ENCODE measurements at regions not wholly inside any gene's neighbourhood (a gene's known extent, or its start where the extent isn't known, plus 50 kb on each side); places are given as distances from the start of the nearest gene placed in this dataset.

- Mint-ChIP-seq H3K27ac (no peak overlapping the region), H3K4me1 (no peaks in the 10 kb centered on the region), H3K4me3 (no peak overlapping the region), H3K27me3 (ENCODE audit: insufficient read depth, low read depth) (peaks cover 5% of the 10 kb centered on the region), H3K36me3 (no peaks in the 10 kb centered on the region), H3K9me3 (no peaks in the 10 kb centered on the region)
- H3K9me3 ChIP-seq (ENCODE audit: low read depth) = no peaks in the 10 kb centered on the region
- H3K36me3 ChIP-seq = no peaks in the 10 kb centered on the region
- no peaks in the 10 kb centered on the region for H4K20me1 ChIP-seq (ENCODE audit: low read depth)
- no peak for TF ChIP-seq CTCF (IDR thresholded peaks at IDR 0.05)
- TF ChIP-seq EZH2phosphoT487 (IDR thresholded peaks at IDR 0.05) = no peak
- TF ChIP-seq EZH2 (IDR thresholded peaks at IDR 0.05) = no peak
- H3K4me1 ChIP-seq = no peaks in the 10 kb centered on the region
- H3F3A ChIP-seq (ENCODE audit: low read depth) = no peaks in the 10 kb centered on the region
- no peaks in the 10 kb centered on the region for H3K79me2 ChIP-seq (ENCODE audit: low read depth)
- H3K27me3 ChIP-seq = no peaks in the 10 kb centered on the region
- no peak overlapping the region for H3K27ac ChIP-seq
- H3K4me2 ChIP-seq = no peak overlapping the region
- DNase-seq (ENCODE audit: low spot score) = no peak
- no peak overlapping the region for H2AFZ ChIP-seq (replicated peaks)
- no peak overlapping the region for H3K9ac ChIP-seq
- H3K4me3 ChIP-seq = no peak overlapping the region
Measured at GRCh38 chr6:130682066-130682465, 145.1 kb upstream of the SMLR1 start.

GRCh38 chr6:130683761-130684517 lies 143.3 kb upstream of the SMLR1 start:
- TF ChIP-seq EZH2phosphoT487 (IDR thresholded peaks at IDR 0.05) = no peak
- no peak for TF ChIP-seq CTCF (IDR thresholded peaks at IDR 0.05)
- TF ChIP-seq EZH2 (IDR thresholded peaks at IDR 0.05) = no peak
- H3K9me3 ChIP-seq (ENCODE audit: low read depth) = no peaks in the 10 kb centered on the region
- no peak overlapping the region for H3K4me2 ChIP-seq
- H3K4me3 Mint-ChIP-seq = no peak overlapping the region
- H3K79me2 ChIP-seq (ENCODE audit: low read depth) = no peaks in the 10 kb centered on the region
- H3K36me3 ChIP-seq = no peaks in the 10 kb centered on the region
- H3K9ac ChIP-seq = no peak overlapping the region
- H3K4me1 Mint-ChIP-seq = no peaks in the 10 kb centered on the region
- H3K27me3 Mint-ChIP-seq (ENCODE audit: insufficient read depth, low read depth) = peaks cover 5% of the 10 kb centered on the region
- no peak overlapping the region for H3K27ac ChIP-seq
- no peaks in the 10 kb centered on the region for H3K27me3 ChIP-seq
- H3K4me1 ChIP-seq = no peaks in the 10 kb centered on the region
- DNase-seq (ENCODE audit: low spot score) = no peak
- no peaks in the 10 kb centered on the region for H3K9me3 Mint-ChIP-seq
- peak overlapping the region; percentile 92 for H2AFZ ChIP-seq (replicated peaks)
- H3K27ac Mint-ChIP-seq = no peak overlapping the region
- H3F3A ChIP-seq (ENCODE audit: low read depth) = no peaks in the 10 kb centered on the region
- H3K4me3 ChIP-seq = no peak overlapping the region
- no peaks in the 10 kb centered on the region for H4K20me1 ChIP-seq (ENCODE audit: low read depth)
- H3K36me3 Mint-ChIP-seq = no peaks in the 10 kb centered on the region

- Histone ChIP-seq H3K4me2 (no peak overlapping the region), H3K4me3 (no peak overlapping the region), H3K4me1 (peaks cover 6% of the 10 kb centered on the region), H3K9ac (no peak overlapping the region), H3K27ac (no peak overlapping the region), H3K36me3 (no peaks in the 10 kb centered on the region), H2AFZ (replicated peaks) (no peak overlapping the region), H3K9me3 (ENCODE audit: low read depth) (no peaks in the 10 kb centered on the region), H3K27me3 (no peaks in the 10 kb centered on the region), H3K79me2 (ENCODE audit: low read depth) (no peaks in the 10 kb centered on the region), H4K20me1 (ENCODE audit: low read depth) (no peaks in the 10 kb centered on the region), H3F3A (ENCODE audit: low read depth) (no peaks in the 10 kb centered on the region)
- Mint-ChIP-seq H3K9me3 (peaks cover 4% of the 10 kb centered on the region), H3K27me3 (ENCODE audit: insufficient read depth, low read depth) (no peaks in the 10 kb centered on the region), H3K27ac (no peak overlapping the region), H3K36me3 (no peaks in the 10 kb centered on the region), H3K4me3 (no peak overlapping the region), H3K4me1 (peaks cover 12% of the 10 kb centered on the region)
- DNase-seq (ENCODE audit: low spot score) = no peak
- no peak for TF ChIP-seq EZH2phosphoT487 (IDR thresholded peaks at IDR 0.05)
Measured at GRCh38 chr6:130692659-130693058, 134.5 kb upstream of the SMLR1 start.

- H3K4me3 Mint-ChIP-seq = no peak overlapping the region
- Histone ChIP-seq H3K4me3 (no peak overlapping the region), H3K79me2 (ENCODE audit: low read depth) (no peaks in the 10 kb centered on the region), H3K27me3 (no peaks in the 10 kb centered on the region), H3F3A (ENCODE audit: low read depth) (no peaks in the 10 kb centered on the region), H3K4me1 (peaks cover 6% of the 10 kb centered on the region), H3K27ac (no peak overlapping the region), H4K20me1 (ENCODE audit: low read depth) (no peaks in the 10 kb centered on the region), H2AFZ (replicated peaks) (no peak overlapping the region), H3K9ac (no peak overlapping the region), H3K9me3 (ENCODE audit: low read depth) (no peaks in the 10 kb centered on the region), H3K4me2 (no peak overlapping the region), H3K36me3 (no peaks in the 10 kb centered on the region)
- H3K9me3 Mint-ChIP-seq = peaks cover 4% of the 10 kb centered on the region
- DNase-seq (ENCODE audit: low spot score) = no peak
- H3K27me3 Mint-ChIP-seq (ENCODE audit: insufficient read depth, low read depth) = no peaks in the 10 kb centered on the region
- no peak for TF ChIP-seq EZH2 (IDR thresholded peaks at IDR 0.05)
- TF ChIP-seq CTCF (IDR thresholded peaks at IDR 0.05) = no peak
- TF ChIP-seq EZH2phosphoT487 (IDR thresholded peaks at IDR 0.05) = no peak
- no peaks in the 10 kb centered on the region for H3K36me3 Mint-ChIP-seq
- H3K4me1 Mint-ChIP-seq = peaks cover 12% of the 10 kb centered on the region
- H3K27ac Mint-ChIP-seq = no peak overlapping the region
Measured at GRCh38 chr6:130693944-130694343, 133.3 kb upstream of the SMLR1 start.
